Activated naive CD4-positive, alpha-beta T cell treated with anti-CD3 and anti-CD28 coated beads, Interleukin-2, amount 50 U/mL, for 24 hours (primary cell): ENCODE measurements at regions not wholly inside any gene's neighbourhood (a gene's known extent, or its start where the extent isn't known, plus 50 kb on each side); places are given as distances from the start of the nearest gene placed in this dataset.

Experiments
- H3K27ac Mint-ChIP-seq: one replicate; pipeline ENCODE4 v1.8.0; 2021; ENCODE audit warnings: mild to moderate bottlenecking, mixed read lengths
- H3K27me3 Mint-ChIP-seq: one replicate; pipeline ENCODE4 v1.8.0; 2021; ENCODE audit warnings: mixed read lengths
- H3K36me3 Mint-ChIP-seq: one replicate; pipeline ENCODE4 v1.8.0; 2021; ENCODE audit warnings: mixed read lengths
- H3K4me1 Mint-ChIP-seq: one replicate; pipeline ENCODE4 v1.8.0; 2021; ENCODE audit warnings: mixed read lengths
- H3K4me3 Mint-ChIP-seq: one replicate; pipeline ENCODE4 v1.8.0; 2021; ENCODE audit warnings: mild to moderate bottlenecking, mixed read lengths
- H3K9me3 Mint-ChIP-seq: one replicate; pipeline ENCODE4 v1.8.0; 2021; ENCODE audit warnings: mixed read lengths

DNA sequence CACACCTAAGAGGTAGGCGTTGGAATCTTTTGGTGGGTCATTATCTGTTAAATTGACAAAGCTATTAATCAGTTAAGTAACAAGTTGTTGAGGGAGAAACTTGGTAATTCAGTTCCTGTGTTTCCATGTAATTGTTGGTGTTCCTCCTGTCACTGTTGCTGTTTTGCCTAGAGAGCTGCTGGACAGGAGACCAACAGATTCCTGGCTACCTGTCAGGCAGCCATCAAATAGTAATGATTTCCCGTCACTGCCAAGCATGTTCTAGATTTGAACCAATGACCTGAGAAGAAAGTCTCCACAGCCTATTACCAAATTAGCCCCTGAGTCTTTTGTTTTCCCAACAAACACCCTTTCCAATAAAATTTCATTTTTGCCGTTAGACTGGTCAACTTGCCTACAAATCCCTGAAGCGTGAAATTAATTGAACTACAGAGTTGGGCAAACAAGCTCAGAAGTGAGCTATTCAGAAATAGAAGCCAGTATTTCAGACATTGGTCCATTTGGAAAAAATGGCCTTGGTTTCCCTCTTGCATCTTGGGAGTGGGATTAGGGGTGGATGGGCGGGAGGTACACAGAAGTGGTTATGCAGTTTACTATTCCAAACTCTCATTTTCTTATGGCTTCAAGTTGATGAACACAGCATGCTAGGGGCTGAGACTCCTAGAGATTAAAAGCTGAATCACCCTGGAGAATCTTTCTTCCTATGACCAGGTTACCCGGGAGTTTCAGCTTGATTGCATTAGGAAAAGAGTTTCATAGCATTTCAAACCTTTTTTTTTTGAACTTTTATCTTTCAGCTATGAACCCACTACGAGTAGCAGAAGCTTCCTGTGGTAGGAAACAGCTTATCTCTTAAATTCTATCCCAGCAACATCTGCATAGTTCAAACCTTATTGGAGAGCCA is 262.8 kb upstream of the MAF start:
- H3K4me3 Mint-ChIP-seq, result no peak overlapping the region
- H3K9me3 Mint-ChIP-seq, result no peaks in the 10 kb centered on the region
- no peak overlapping the region for H3K27ac Mint-ChIP-seq
- H3K27me3 Mint-ChIP-seq, result peaks cover 7% of the 10 kb centered on the region
- H3K36me3 Mint-ChIP-seq, result no peaks in the 10 kb centered on the region
- no peaks in the 10 kb centered on the region for H3K4me1 Mint-ChIP-seq

- no peak overlapping the region for H3K27ac Mint-ChIP-seq
- H3K4me3 Mint-ChIP-seq, result no peak overlapping the region
- H3K4me1 Mint-ChIP-seq, result no peaks in the 10 kb centered on the region
- H3K9me3 Mint-ChIP-seq, result no peaks in the 10 kb centered on the region
- H3K27me3 Mint-ChIP-seq, result peaks cover 7% of the 10 kb centered on the region
- H3K36me3 Mint-ChIP-seq, result no peaks in the 10 kb centered on the region
Observed at GRCh38 chr16:79862601-79863000, 262.1 kb upstream of the MAF start.

DNA sequence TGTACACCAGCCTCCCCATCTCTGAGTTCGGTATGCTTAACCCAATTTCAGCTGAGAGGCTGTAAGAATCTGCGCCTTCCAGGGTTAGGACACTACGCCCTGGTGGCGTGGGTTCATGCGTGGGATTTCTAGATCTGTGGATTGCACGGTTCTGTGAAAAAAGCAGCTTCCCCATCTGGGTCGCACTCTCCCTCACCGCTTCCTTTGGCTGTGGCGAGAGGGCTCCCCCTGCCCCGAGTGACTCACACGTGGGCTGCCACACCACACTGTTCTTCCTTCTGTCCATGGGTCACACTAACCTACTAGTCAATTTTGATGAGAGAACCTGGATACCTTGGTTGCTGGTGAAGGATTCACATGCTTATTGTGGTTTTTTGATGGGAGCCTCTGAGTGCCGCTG is 256.0 kb upstream of the MAF start:
- H3K27me3 Mint-ChIP-seq, result peaks cover 6% of the 10 kb centered on the region
- H3K36me3 Mint-ChIP-seq, result no peaks in the 10 kb centered on the region
- H3K4me3 Mint-ChIP-seq, result no peak overlapping the region
- H3K4me1 Mint-ChIP-seq, result no peaks in the 10 kb centered on the region
- peaks cover 11% of the 10 kb centered on the region for H3K9me3 Mint-ChIP-seq
- no peak overlapping the region for H3K27ac Mint-ChIP-seq

DNA sequence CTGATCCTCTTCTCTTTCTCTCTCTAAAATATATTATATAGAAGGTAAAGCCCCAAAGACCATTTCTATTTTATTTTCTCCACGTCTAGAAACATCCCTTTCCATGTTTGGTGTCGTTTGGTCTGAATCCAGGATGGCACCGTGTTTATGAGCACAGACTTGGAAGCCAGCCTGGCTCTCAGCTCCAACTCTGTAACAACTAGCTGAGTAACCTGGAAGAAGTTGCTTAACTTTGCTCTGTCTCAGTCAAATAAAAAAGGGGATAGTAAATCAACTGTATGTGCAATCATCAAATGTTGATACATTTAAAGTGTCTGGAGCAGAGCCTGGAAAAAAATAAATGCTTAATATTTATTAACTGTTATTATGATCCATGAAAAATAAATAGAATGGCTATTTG is 249.8 kb upstream of the MAF start:
- H3K27me3 Mint-ChIP-seq, result peaks cover 4% of the 10 kb centered on the region
- no peaks in the 10 kb centered on the region for H3K4me1 Mint-ChIP-seq
- no peak overlapping the region for H3K27ac Mint-ChIP-seq
- no peaks in the 10 kb centered on the region for H3K36me3 Mint-ChIP-seq
- peaks cover 11% of the 10 kb centered on the region for H3K9me3 Mint-ChIP-seq
- no peak overlapping the region for H3K4me3 Mint-ChIP-seq

GRCh38 chr16:79849119-79849518 is 248.6 kb upstream of the MAF start:
- Mint-ChIP-seq H3K9me3 (peaks cover 2% of the 10 kb centered on the region), H3K27ac (no peak overlapping the region), H3K27me3 (peaks cover 3% of the 10 kb centered on the region), H3K4me1 (no peaks in the 10 kb centered on the region), H3K4me3 (no peak overlapping the region), H3K36me3 (no peaks in the 10 kb centered on the region)

GRCh38 chr16:79848719-79849118 is 248.2 kb upstream of the MAF start:
- H3K36me3 Mint-ChIP-seq, result no peaks in the 10 kb centered on the region

GRCh38 chr16:79847569-79847968 is 247.0 kb upstream of the MAF start:
- peaks cover 3% of the 10 kb centered on the region for H3K27me3 Mint-ChIP-seq
- H3K27ac Mint-ChIP-seq, result no peak overlapping the region
- no peaks in the 10 kb centered on the region for H3K9me3 Mint-ChIP-seq
- no peaks in the 10 kb centered on the region for H3K36me3 Mint-ChIP-seq
- H3K4me1 Mint-ChIP-seq, result no peaks in the 10 kb centered on the region
- H3K4me3 Mint-ChIP-seq, result no peak overlapping the region

More at GRCh38 chr16:79848719-79849118, 248.2 kb upstream of the MAF start:
- H3K4me1 Mint-ChIP-seq, result no peaks in the 10 kb centered on the region
- no peak overlapping the region for H3K27ac Mint-ChIP-seq
- peaks cover 3% of the 10 kb centered on the region for H3K27me3 Mint-ChIP-seq
- H3K4me3 Mint-ChIP-seq, result no peak overlapping the region
- H3K9me3 Mint-ChIP-seq, result no peaks in the 10 kb centered on the region

- Mint-ChIP-seq H3K4me3 (no peak overlapping the region), H3K27me3 (peaks cover 3% of the 10 kb centered on the region), H3K27ac (no peak overlapping the region), H3K4me1 (no peaks in the 10 kb centered on the region), H3K9me3 (no peaks in the 10 kb centered on the region), H3K36me3 (no peaks in the 10 kb centered on the region)
Observed at GRCh38 chr16:79847101-79847500, 246.6 kb upstream of the MAF start.

- no peak overlapping the region for H3K4me3 Mint-ChIP-seq
- H3K4me1 Mint-ChIP-seq, result no peaks in the 10 kb centered on the region
- H3K9me3 Mint-ChIP-seq, result no peaks in the 10 kb centered on the region
- no peaks in the 10 kb centered on the region for H3K36me3 Mint-ChIP-seq
- no peak overlapping the region for H3K27ac Mint-ChIP-seq
- H3K27me3 Mint-ChIP-seq, result peaks cover 3% of the 10 kb centered on the region
Observed at GRCh38 chr16:79845734-79846135, 245.2 kb upstream of the MAF start.

DNA sequence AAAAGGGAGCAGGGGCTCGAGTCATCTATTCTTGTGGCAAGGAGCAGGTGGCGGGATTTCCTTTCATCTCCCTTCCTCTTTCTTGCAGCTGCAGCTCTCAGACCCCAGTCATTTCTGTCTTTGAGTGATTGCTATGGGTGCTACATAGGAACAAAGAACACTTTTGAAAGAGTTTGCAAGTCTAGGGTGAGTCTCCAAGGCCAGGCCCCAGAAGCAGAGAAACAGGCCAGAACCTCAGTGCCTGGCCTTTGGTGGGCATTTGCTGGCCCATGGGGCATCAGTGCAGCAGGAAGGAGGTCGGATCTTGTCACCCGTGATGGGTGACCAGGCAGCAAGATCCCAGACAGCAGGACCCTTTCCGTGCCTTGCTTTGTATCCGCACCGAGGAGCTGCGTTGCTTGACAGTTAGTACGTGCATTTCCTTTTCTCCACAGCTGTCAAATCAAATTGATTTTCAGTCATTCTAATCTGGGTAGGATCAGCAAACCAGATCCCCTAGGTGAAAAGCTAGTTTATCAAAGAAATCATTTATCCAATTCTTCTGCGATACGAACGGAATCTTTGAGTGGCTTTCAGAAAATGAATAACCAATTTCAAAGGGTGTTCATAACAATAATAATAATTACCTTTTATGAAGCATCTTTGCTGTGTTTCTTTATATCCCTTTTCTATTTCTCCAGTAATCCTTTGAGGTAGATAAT is 244.6 kb upstream of the MAF start:
- H3K27ac Mint-ChIP-seq, result no peak overlapping the region
- H3K9me3 Mint-ChIP-seq, result no peaks in the 10 kb centered on the region
- no peak overlapping the region for H3K4me3 Mint-ChIP-seq
- H3K36me3 Mint-ChIP-seq, result no peaks in the 10 kb centered on the region
- no peaks in the 10 kb centered on the region for H3K4me1 Mint-ChIP-seq
- H3K27me3 Mint-ChIP-seq, result peaks cover 3% of the 10 kb centered on the region

DNA sequence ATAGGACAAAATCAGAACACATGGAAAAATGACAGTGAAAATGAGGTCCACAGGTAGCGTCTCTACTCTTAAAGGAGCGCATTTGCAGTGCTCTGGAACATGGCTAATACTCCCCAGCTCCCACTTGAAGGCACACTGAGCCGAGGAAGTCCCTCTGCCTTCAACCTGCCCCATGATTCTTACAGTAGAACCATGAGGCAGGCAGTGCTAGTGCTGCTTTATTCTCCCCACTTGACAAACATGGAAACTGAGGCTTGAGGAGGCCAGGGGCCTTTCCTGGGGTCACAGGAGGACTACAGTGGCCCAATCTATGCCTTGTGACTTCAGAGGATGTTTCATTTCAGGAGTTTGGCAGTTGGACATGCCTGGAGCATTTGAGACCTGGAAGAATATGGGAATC is 244.1 kb upstream of the MAF start:
- no peak overlapping the region for H3K4me3 Mint-ChIP-seq
- H3K27ac Mint-ChIP-seq, result no peak overlapping the region

DNA sequence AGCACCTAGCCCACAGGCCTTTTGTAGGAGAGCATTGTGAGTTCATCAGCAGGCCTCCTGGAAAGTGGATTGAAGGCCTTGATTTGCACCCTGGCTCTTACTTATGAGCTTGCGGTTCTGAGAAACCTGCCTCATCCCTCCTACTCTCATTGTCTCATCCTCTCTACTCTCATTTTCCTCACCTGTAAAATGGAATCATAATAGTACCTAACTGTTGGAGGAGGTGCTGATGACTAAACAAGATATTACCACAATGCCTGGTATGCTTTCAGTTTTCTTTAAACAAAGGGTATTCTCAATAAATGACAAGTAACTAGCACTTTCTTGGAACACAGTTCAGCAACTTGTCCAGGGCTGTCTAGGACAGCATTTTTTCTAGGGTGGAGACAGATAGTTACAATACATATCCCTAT is 243.1 kb upstream of the MAF start:
- Mint-ChIP-seq H3K9me3 (no peaks in the 10 kb centered on the region), H3K4me3 (no peak overlapping the region), H3K4me1 (no peaks in the 10 kb centered on the region), H3K36me3 (no peaks in the 10 kb centered on the region), H3K27ac (no peak overlapping the region), H3K27me3 (peaks cover 3% of the 10 kb centered on the region)

More for the DNA sequence above, 244.1 kb upstream of the MAF start:
- H3K27me3 Mint-ChIP-seq, result peaks cover 3% of the 10 kb centered on the region
- no peaks in the 10 kb centered on the region for H3K9me3 Mint-ChIP-seq
- H3K4me1 Mint-ChIP-seq, result no peaks in the 10 kb centered on the region
- no peaks in the 10 kb centered on the region for H3K36me3 Mint-ChIP-seq

DNA sequence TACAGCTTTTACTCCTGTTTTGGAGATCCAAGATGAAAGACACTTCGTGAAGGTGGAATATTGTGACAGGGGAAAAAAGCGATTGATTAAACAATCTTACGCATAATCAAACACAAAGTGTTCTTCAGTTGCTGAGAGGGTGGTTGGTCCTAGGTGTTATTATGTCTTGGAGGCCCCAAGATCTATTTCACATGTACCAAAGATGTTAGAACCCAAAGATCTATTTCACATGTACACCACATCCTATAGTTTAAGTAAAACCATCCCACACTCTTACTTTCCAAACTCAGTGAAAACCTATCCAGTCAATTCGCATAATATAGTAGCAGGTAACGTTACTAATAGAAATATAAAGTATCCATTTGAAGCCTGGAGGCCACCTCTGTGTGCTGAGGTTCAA is 242.6 kb upstream of the MAF start:
- Mint-ChIP-seq H3K9me3 (no peaks in the 10 kb centered on the region), H3K4me1 (no peaks in the 10 kb centered on the region), H3K27me3 (peaks cover 3% of the 10 kb centered on the region), H3K27ac (no peak overlapping the region), H3K4me3 (no peak overlapping the region), H3K36me3 (no peaks in the 10 kb centered on the region)

- peaks cover 3% of the 10 kb centered on the region for H3K27me3 Mint-ChIP-seq
- H3K4me1 Mint-ChIP-seq, result no peaks in the 10 kb centered on the region
- no peak overlapping the region for H3K27ac Mint-ChIP-seq
- no peaks in the 10 kb centered on the region for H3K9me3 Mint-ChIP-seq
- no peaks in the 10 kb centered on the region for H3K36me3 Mint-ChIP-seq
- H3K4me3 Mint-ChIP-seq, result no peak overlapping the region
Observed at GRCh38 chr16:79842197-79842596, 241.7 kb upstream of the MAF start.

- Mint-ChIP-seq H3K4me3 (no peak overlapping the region), H3K27ac (no peak overlapping the region), H3K9me3 (no peaks in the 10 kb centered on the region), H3K4me1 (no peaks in the 10 kb centered on the region), H3K36me3 (no peaks in the 10 kb centered on the region), H3K27me3 (no peaks in the 10 kb centered on the region)
Observed at GRCh38 chr16:79839466-79840341, 239.2 kb upstream of the MAF start.
